Adrenal gland (tissue), 9 donors: ENCODE measurements at regions not wholly inside any gene's neighbourhood (a gene's known extent, or its start where the extent isn't known, plus 50 kb on each side); places are given as distances from the start of the nearest gene placed in this dataset.
A peak's percentile ranks its signal among the peaks of the same experiment; 100 is the strongest.

Experiments
- DNase-seq, 7 donors: peaks; one replicate each; pipeline ENCODE4 v3.0.0-alpha.2; 2019 to 2020
- H3K27ac ChIP-seq, 5 donors: fragments of 200-600 bp; sonication (generic) in 4 of 5; 1 replicate in 3 of 5; 2 replicates in 2 of 5; pipeline versions ENCODE4 v1.5.1 to v1.8.0; 2016 to 2020; ENCODE audit warnings: mild to moderate bottlenecking in 1 of 5
- H3K27me3 ChIP-seq: fragments of 200-600 bp; 2 replicates; pipeline ENCODE4 v1.8.0; 2021
- H3K36me3 ChIP-seq, 2 donors: fragments of 200-600 bp; replicated peaks in 1 of 2; 1 replicate in 1 of 2; 2 replicates in 1 of 2; pipeline versions ENCODE4 v1.5.1 to v1.8.0; 2018 to 2022
- H3K4me1 ChIP-seq, 2 donors: fragments of 200-600 bp; replicated peaks in 1 of 2; 1 replicate in 1 of 2; 2 replicates in 1 of 2; pipeline versions ENCODE4 v1.5.1 to v1.8.0; 2018 to 2021
- H3K4me3 ChIP-seq, 4 donors: fragments of 200-600 bp; sonication (generic) in 3 of 4; one replicate each; pipeline ENCODE4 v1.5.1; 2016 to 2018
- H3K9me3 ChIP-seq, 3 donors: fragments of 200-600 bp; sonication (generic) in 1 of 3; replicated peaks in 1 of 3; 1 replicate in 2 of 3; 2 replicates in 1 of 3; pipeline versions ENCODE4 v1.5.1 to v1.8.0; 2016 to 2021
- CTCF ChIP-seq, 6 experiments: fragments of 450-650 bp in 4 of 6; fragments of 200-600 bp in 2 of 6; sonication (generic) in 1 of 6; IDR thresholded peaks; 1 replicate in 5 of 6; 2 replicates in 1 of 6; pipeline versions ENCODE4 v1.5.1 to v1.8.0; 2016 to 2021; ENCODE audit warnings: antibody characterized with exemption in 6 of 6, mild to moderate bottlenecking in 2 of 6, moderate library complexity in 1 of 6
- POLR2A ChIP-seq, 2 donors: fragments of 450-650 bp; IDR thresholded peaks; one replicate each; pipeline ENCODE4 v1.6.1; 2017; ENCODE audit warnings: antibody characterized with exemption in 2 of 2, mild to moderate bottlenecking in 2 of 2, moderate library complexity in 1 of 2
- WGBS, 4 donors: extraction: QIAGEN DNeasy Blood & Tissue Kit in 2 of 4; methylation state at CpG; one replicate each; pipeline versions ENCODE4 v1.1.5 to v1.1.7; 2013 to 2017; 5-methylcytosine and 5-hydroxymethylcytosine counted together
- intact Hi-C, 2 donors: fragments of 100-400 bp; cut with DNase I; formaldehyde crosslinking; loops; one replicate each; pipeline versions ENCODE4 v1.14.1 to v1.15.0; 2022 to 2023
- donor health status: healthy with polysubstance abuse.
- donor health status: Bipolar disorder and iron deficiency.
- donor health status: DM: yes; HTN: yes; CAD: no.
- donor health status: DM: no; HTN: no; CAD: no.
- donor health status: DM: no; HTN: no; CAD: no.

GRCh38 chr6:163815796-163816195, 401.3 kb downstream of the QKI start:
- Histone ChIP-seq H3K27me3 (no peaks in the 10 kb centered on the region), H3K36me3 (no peaks in the 10 kb centered on the region), H3K4me3 (no peak overlapping the region), H3K4me1 (no peaks in the 10 kb centered on the region), H3K27ac (no peak overlapping the region), H3K9me3 (no peaks in the 10 kb centered on the region)
- no peak for DNase-seq
- intact Hi-C loops = no loop called here
- 93 to 100% (median 98%) methylated on average over 2 of the region's 2 CpGs for WGBS, 4 donors
- TF ChIP-seq POLR2A (IDR thresholded peaks at IDR 0.05) = no peak
- TF ChIP-seq CTCF (IDR thresholded peaks at IDR 0.05) = no peak

GRCh38 chr6:163814494-163815364, 400.2 kb downstream of the QKI start:
- intact Hi-C loops = no loop called here
- no peaks in the 10 kb centered on the region for H3K4me1 ChIP-seq
- no peak overlapping the region for H3K4me3 ChIP-seq
- 50 to 60% (median 53%) methylated on average over 13 to 17 of the region's 17 CpGs for WGBS, 4 donors
- TF ChIP-seq POLR2A (IDR thresholded peaks at IDR 0.05) (no peak), CTCF (IDR thresholded peaks at IDR 0.05) (peak in 2 of 6 experiments; percentile 24 to 33)
- no peaks in the 10 kb centered on the region for H3K27me3 ChIP-seq
- H3K36me3 ChIP-seq = no peaks in the 10 kb centered on the region
- DNase-seq = peak in 6 of 7 donors; percentile 27 to 89 (median 59)
- peak overlapping the region in 1 of 5 donors; percentile 20 for H3K27ac ChIP-seq
- H3K9me3 ChIP-seq = no peaks in the 10 kb centered on the region

GRCh38 chr6:163813979-163814493, 399.5 kb downstream of the QKI start:
- no peak for DNase-seq
- 69 to 82% (median 78%) methylated on average over 3 of the region's 3 CpGs for WGBS, 4 donors
- TF ChIP-seq CTCF (IDR thresholded peaks at IDR 0.05) (no peak), POLR2A (IDR thresholded peaks at IDR 0.05) (no peak)
- peak overlapping the region in 1 of 5 donors; percentile 6 for H3K27ac ChIP-seq
- no peaks in the 10 kb centered on the region for H3K36me3 ChIP-seq
- intact Hi-C loops = no loop called here
- H3K9me3 ChIP-seq = no peaks in the 10 kb centered on the region
- H3K4me3 ChIP-seq = no peak overlapping the region
- H3K4me1 ChIP-seq = no peaks in the 10 kb centered on the region
- no peaks in the 10 kb centered on the region for H3K27me3 ChIP-seq

GRCh38 chr6:163811317-163811716, 396.8 kb downstream of the QKI start:
- TF ChIP-seq POLR2A (IDR thresholded peaks at IDR 0.05) (no peak), CTCF (IDR thresholded peaks at IDR 0.05) (no peak)
- Histone ChIP-seq H3K27me3 (no peaks in the 10 kb centered on the region), H3K9me3 (no peaks in the 10 kb centered on the region), H3K4me1 (no peaks in the 10 kb centered on the region), H3K4me3 (no peak overlapping the region), H3K27ac (no peak overlapping the region), H3K36me3 (no peaks in the 10 kb centered on the region)
- WGBS, 4 donors = 42 to 57% (median 47%) methylated on average over 1 of the region's 1 CpG
- intact Hi-C loops = no loop called here
- peak in 1 of 7 donors; percentile 23 for DNase-seq
